ENCODE measurements at regions not wholly inside any gene's neighbourhood (a gene's known extent, or its start where the extent isn't known, plus 50 kb on each side); places are given as distances from the start of the nearest gene placed in this dataset.

GRCh38 chr11:22466351-22466750 lies 128.2 kb downstream of the SLC17A6 start:
- TF ChIP-seq POLR2A (IDR thresholded peaks at IDR 0.05) (no peak), CTCF (IDR thresholded peaks at IDR 0.05) (no peak)
